NCI-H524 treated with DMSO at 0.1 percent for 48 hours (cell line): ENCODE measurements at regions not wholly inside any gene's neighbourhood (a gene's known extent, or its start where the extent isn't known, plus 50 kb on each side); places are given as distances from the start of the nearest gene placed in this dataset.
"Not testable (repeated sequence)": the region's sequence is repeated elsewhere in the genome, so short reads cannot be mapped to it uniquely, and the experiment has no call there.

Experiments used
- DNase-seq: peaks from one replicate; lab custom pipeline; 2025; lab: John Stamatoyannopoulos, UW

- no peak for DNase-seq
Measured at GRCh38 chr4:179116581-179116980, 1674.3 kb upstream of the AGA start.

- no peak for DNase-seq
Measured at GRCh38 chr4:179123084-179123483, 1680.8 kb upstream of the AGA start.

GRCh38 chr4:179124419-179124818 lies 1682.2 kb upstream of the AGA start:
- no peak for DNase-seq

- DNase-seq = no peak
Measured at GRCh38 chr4:179124957-179125356, 1682.7 kb upstream of the AGA start.

- no peak for DNase-seq
Measured at GRCh38 chr4:179125870-179126269, 1683.6 kb upstream of the AGA start.

GRCh38 chr4:179128299-179128698 lies 1686.1 kb upstream of the AGA start:
- DNase-seq = no peak

- no peak for DNase-seq
Measured at GRCh38 chr4:179130122-179130714, 1688.0 kb upstream of the AGA start.

GRCh38 chr4:179145746-179146525 lies 1703.7 kb upstream of the AGA start:
- DNase-seq = no peak

- DNase-seq = no peak
Measured at GRCh38 chr4:179151770-179152169, 1709.5 kb upstream of the AGA start.

- DNase-seq = no peak
Measured at GRCh38 chr4:179163147-179163546, 1720.9 kb upstream of the AGA start.

GRCh38 chr4:179164267-179164999 lies 1722.2 kb upstream of the AGA start:
- no peak for DNase-seq

- DNase-seq = no peak
Measured at GRCh38 chr4:179165000-179165738, 1722.9 kb upstream of the AGA start.

- DNase-seq = no peak
Measured at GRCh38 chr4:179165862-179166261, 1723.6 kb upstream of the AGA start.

GRCh38 chr4:179170308-179170707 lies 1728.1 kb upstream of the AGA start:
- not testable (repeated sequence) for DNase-seq

GRCh38 chr4:179182741-179183140 lies 1740.5 kb upstream of the AGA start:
- DNase-seq = peak; percentile 48

- no peak for DNase-seq
Measured at GRCh38 chr4:179195887-179196286, 1753.7 kb upstream of the AGA start.

- DNase-seq = no peak
Measured at GRCh38 chr4:179196511-179196910, 1754.3 kb upstream of the AGA start.

- DNase-seq = no peak
Measured at GRCh38 chr4:179200681-179201080, 1758.4 kb upstream of the AGA start.

GRCh38 chr4:179225594-179225993 lies 1783.4 kb upstream of the AGA start:
- DNase-seq = no peak

GRCh38 chr4:179248821-179249220 lies 1806.6 kb upstream of the AGA start:
- no peak for DNase-seq

- no peak for DNase-seq
Measured at GRCh38 chr4:179268791-179269190, 1826.6 kb upstream of the AGA start.

- no peak for DNase-seq
Measured at GRCh38 chr4:179272282-179272681, 1830.0 kb upstream of the AGA start.
